ENCODE measurements at regions not wholly inside any gene's neighbourhood (a gene's known extent, or its start where the extent isn't known, plus 50 kb on each side); places are given as distances from the start of the nearest gene placed in this dataset.

GRCh38 chr6:14460556-14460955 lies 343.0 kb downstream of the CD83 start:
- no peak overlapping the region for H3K27ac ChIP-seq (replicated peaks)
- H3K36me3 ChIP-seq, result peaks cover 16% of the 10 kb centered on the region
- peaks cover 5% of the 10 kb centered on the region for H3K9me3 ChIP-seq (replicated peaks)
- H3K4me1 ChIP-seq, result peaks cover 34% of the 10 kb centered on the region
- intact Hi-C loops (cut with micrococcal nuclease), result no loop called here
- TF ChIP-seq CTCF (IDR thresholded peaks at IDR 0.05; ENCODE audit: borderline replicate concordance), result no peak
- H3K27me3 ChIP-seq (ENCODE audit: low read depth), result no peaks in the 10 kb centered on the region
- DNase-seq, result no peak
- H3K4me3 ChIP-seq, result no peak overlapping the region

- TF ChIP-seq CTCF (IDR thresholded peaks at IDR 0.05; ENCODE audit: borderline replicate concordance), result no peak
- intact Hi-C loops (cut with micrococcal nuclease), result no loop called here
- Histone ChIP-seq H3K27ac (replicated peaks) (no peak overlapping the region), H3K36me3 (peaks cover 18% of the 10 kb centered on the region), H3K9me3 (replicated peaks) (peaks cover 5% of the 10 kb centered on the region), H3K4me3 (no peak overlapping the region), H3K4me1 (peaks cover 19% of the 10 kb centered on the region), H3K27me3 (ENCODE audit: low read depth) (no peaks in the 10 kb centered on the region)
- DNase-seq, result no peak
These were observed 344.6 kb downstream of the CD83 start for GRCh38 chr6:14462135-14462534.

- no peak for TF ChIP-seq CTCF (IDR thresholded peaks at IDR 0.05; ENCODE audit: borderline replicate concordance)
- no peak overlapping the region for H3K4me3 ChIP-seq
- H3K4me1 ChIP-seq, result peaks cover 14% of the 10 kb centered on the region
- DNase-seq, result no peak
- no peaks in the 10 kb centered on the region for H3K27me3 ChIP-seq (ENCODE audit: low read depth)
- H3K27ac ChIP-seq (replicated peaks), result no peak overlapping the region
- H3K9me3 ChIP-seq (replicated peaks), result peaks cover 5% of the 10 kb centered on the region
- peaks cover 18% of the 10 kb centered on the region for H3K36me3 ChIP-seq
- intact Hi-C loops (cut with micrococcal nuclease), result no loop called here
These were observed 345.0 kb downstream of the CD83 start for GRCh38 chr6:14462566-14462965.

GRCh38 chr6:14463110-14463509 lies 345.5 kb downstream of the CD83 start:
- TF ChIP-seq CTCF (IDR thresholded peaks at IDR 0.05; ENCODE audit: borderline replicate concordance), result no peak
- no peaks in the 10 kb centered on the region for H3K27me3 ChIP-seq (ENCODE audit: low read depth)
- peaks cover 5% of the 10 kb centered on the region for H3K9me3 ChIP-seq (replicated peaks)
- peaks cover 18% of the 10 kb centered on the region for H3K36me3 ChIP-seq
- no peak overlapping the region for H3K4me3 ChIP-seq
- H3K4me1 ChIP-seq, result peaks cover 9% of the 10 kb centered on the region
- DNase-seq, result no peak
- intact Hi-C loops (cut with micrococcal nuclease), result no loop called here
- H3K27ac ChIP-seq (replicated peaks), result no peak overlapping the region

GRCh38 chr6:14464055-14464454 lies 346.5 kb downstream of the CD83 start:
- H3K4me3 ChIP-seq, result no peak overlapping the region
- intact Hi-C loops (cut with micrococcal nuclease), result no loop called here
- DNase-seq, result no peak
- H3K36me3 ChIP-seq, result peaks cover 25% of the 10 kb centered on the region
- peaks cover under 1% of the 10 kb centered on the region for H3K4me1 ChIP-seq
- no peak for TF ChIP-seq CTCF (IDR thresholded peaks at IDR 0.05; ENCODE audit: borderline replicate concordance)
- peaks cover 5% of the 10 kb centered on the region for H3K9me3 ChIP-seq (replicated peaks)
- H3K27me3 ChIP-seq (ENCODE audit: low read depth), result no peaks in the 10 kb centered on the region
- H3K27ac ChIP-seq (replicated peaks), result no peak overlapping the region

- Histone ChIP-seq H3K36me3 (peaks cover 26% of the 10 kb centered on the region), H3K4me1 (no peaks in the 10 kb centered on the region), H3K27me3 (ENCODE audit: low read depth) (no peaks in the 10 kb centered on the region), H3K4me3 (no peak overlapping the region), H3K27ac (replicated peaks) (no peak overlapping the region), H3K9me3 (replicated peaks) (peaks cover 5% of the 10 kb centered on the region)
- no peak for TF ChIP-seq CTCF (IDR thresholded peaks at IDR 0.05; ENCODE audit: borderline replicate concordance)
- no peak for DNase-seq
- intact Hi-C loops (cut with micrococcal nuclease), result no loop called here
These were observed 347.1 kb downstream of the CD83 start for GRCh38 chr6:14464716-14465115.
